ENCODE measurements at regions not wholly inside any gene's neighbourhood (a gene's known extent, or its start where the extent isn't known, plus 50 kb on each side); places are given as distances from the start of the nearest gene placed in this dataset.

GRCh38 chr9:7369384-7369821 lies 430.2 kb downstream of the DMAC1 start:
- TF ChIP-seq CTCF (conservative IDR thresholded peaks at IDR 0.05) (no peak), EZH2 (IDR thresholded peaks at IDR 0.05; ENCODE audit: low read depth) (no peak)
